K562 (cell line): ENCODE measurements at regions not wholly inside any gene's neighbourhood (a gene's known extent, or its start where the extent isn't known, plus 50 kb on each side); places are given as distances from the start of the nearest gene placed in this dataset.

Experiments used
- C11orf30 ChIP-seq: fragments of 450-650 bp; IDR thresholded peaks from 2 replicates; pipeline ENCODE4 v1.6.1; 2016; ENCODE audit warnings: low read depth, mild to moderate bottlenecking
- L3MBTL2 ChIP-seq: fragments of 450-650 bp; IDR thresholded peaks from 2 replicates; pipeline ENCODE4 v1.6.1; 2016; ENCODE audit warnings: mild to moderate bottlenecking, moderate library complexity
- MTF1 ChIP-seq: fragments of 250-450 bp; sonication (Bioruptor Pico); IDR thresholded peaks from 2 replicates; pipeline ENCODE4 v1.9.0; 2021; ENCODE audit warnings: moderate library complexity, mild to moderate bottlenecking, inconsistent platforms, borderline replicate concordance
- NELFE ChIP-seq: IDR thresholded peaks from 2 replicates; pipeline ENCODE4 v1.6.1; 2011; ENCODE audit warnings: mild to moderate bottlenecking; ENCODE audit not compliant: insufficient read depth, insufficient read length
- PRPF4 ChIP-seq: fragments of 200-400 bp; formaldehyde crosslinking; IDR thresholded peaks from one replicate; pipeline ENCODE4 v1.6.1; 2017; ENCODE audit warnings: low read length, low read depth, mild to moderate bottlenecking; ENCODE audit not compliant: insufficient read depth, poor library complexity, severe bottlenecking
- ZNF140 ChIP-seq: fragments of 250-450 bp; sonication (Bioruptor Pico); IDR thresholded peaks from 2 replicates; pipeline ENCODE4 v1.8.0; 2021; ENCODE audit warnings: moderate library complexity, mild to moderate bottlenecking, inconsistent platforms
- ZNF311 ChIP-seq: fragments of 250-450 bp; sonication (Bioruptor Pico); IDR thresholded peaks from 2 replicates; pipeline ENCODE4 v1.4.0; 2020; ENCODE audit warnings: mild to moderate bottlenecking, moderate library complexity
- ZNF445 ChIP-seq: fragments of 250-450 bp; sonication (Bioruptor Pico); IDR thresholded peaks from 2 replicates; pipeline ENCODE4 v1.4.0; 2020; ENCODE audit warnings: low read depth, mild to moderate bottlenecking, moderate library complexity
- ZNF561 ChIP-seq: fragments of 450-650 bp; formaldehyde crosslinking; conservative IDR thresholded peaks from 2 replicates; pipeline ENCODE4 v1.4.0; 2020; ENCODE audit warnings: mild to moderate bottlenecking, moderate library complexity
- TF ChIP-seq, protein P1 (sequence below): fragments of 450-650 bp; IDR thresholded peaks from 2 replicates; pipeline ENCODE4 v1.6.1; 2016; ENCODE audit warnings: mild to moderate bottlenecking, moderate library complexity
- TF ChIP-seq, protein P2 (sequence below): fragments of 450-650 bp; formaldehyde crosslinking; IDR thresholded peaks from 2 replicates; pipeline ENCODE4 v1.4.0; 2022; ENCODE audit warnings: missing genetic modification characterization
- TF ChIP-seq, protein P3 (sequence below): sonication (generic); formaldehyde crosslinking; IDR thresholded peaks from 2 replicates; pipeline ENCODE4 v1.8.1; 2023; ENCODE audit warnings: mild to moderate bottlenecking, missing genetic modification reagents
- TF ChIP-seq, protein P4 (sequence below): sonication (generic); formaldehyde crosslinking; IDR thresholded peaks from 2 replicates; pipeline ENCODE4 v1.8.0; 2022; ENCODE audit warnings: mild to moderate bottlenecking, missing genetic modification reagents, borderline replicate concordance

DNA sequence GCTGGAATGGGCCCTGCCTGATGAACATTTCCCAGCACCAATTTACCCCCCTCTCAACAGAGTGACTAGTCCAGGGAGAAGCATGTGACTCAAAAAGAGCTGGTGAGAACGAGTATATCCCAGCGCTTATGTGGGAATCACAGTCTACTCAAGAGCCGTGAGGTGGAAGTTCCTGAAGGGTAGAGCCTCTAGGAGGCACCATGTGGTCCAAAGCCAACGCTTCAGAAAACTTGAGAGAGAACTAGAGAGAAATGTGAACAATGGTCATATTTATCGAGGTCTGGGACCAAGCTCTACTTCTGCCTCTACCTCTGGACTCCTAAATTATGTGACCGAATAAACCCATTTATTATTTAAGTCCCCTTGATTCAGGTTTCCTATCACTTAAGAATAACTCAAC, 111.0 kb upstream of the RAP2B start (continued):
- TF ChIP-seq, protein P1, sequence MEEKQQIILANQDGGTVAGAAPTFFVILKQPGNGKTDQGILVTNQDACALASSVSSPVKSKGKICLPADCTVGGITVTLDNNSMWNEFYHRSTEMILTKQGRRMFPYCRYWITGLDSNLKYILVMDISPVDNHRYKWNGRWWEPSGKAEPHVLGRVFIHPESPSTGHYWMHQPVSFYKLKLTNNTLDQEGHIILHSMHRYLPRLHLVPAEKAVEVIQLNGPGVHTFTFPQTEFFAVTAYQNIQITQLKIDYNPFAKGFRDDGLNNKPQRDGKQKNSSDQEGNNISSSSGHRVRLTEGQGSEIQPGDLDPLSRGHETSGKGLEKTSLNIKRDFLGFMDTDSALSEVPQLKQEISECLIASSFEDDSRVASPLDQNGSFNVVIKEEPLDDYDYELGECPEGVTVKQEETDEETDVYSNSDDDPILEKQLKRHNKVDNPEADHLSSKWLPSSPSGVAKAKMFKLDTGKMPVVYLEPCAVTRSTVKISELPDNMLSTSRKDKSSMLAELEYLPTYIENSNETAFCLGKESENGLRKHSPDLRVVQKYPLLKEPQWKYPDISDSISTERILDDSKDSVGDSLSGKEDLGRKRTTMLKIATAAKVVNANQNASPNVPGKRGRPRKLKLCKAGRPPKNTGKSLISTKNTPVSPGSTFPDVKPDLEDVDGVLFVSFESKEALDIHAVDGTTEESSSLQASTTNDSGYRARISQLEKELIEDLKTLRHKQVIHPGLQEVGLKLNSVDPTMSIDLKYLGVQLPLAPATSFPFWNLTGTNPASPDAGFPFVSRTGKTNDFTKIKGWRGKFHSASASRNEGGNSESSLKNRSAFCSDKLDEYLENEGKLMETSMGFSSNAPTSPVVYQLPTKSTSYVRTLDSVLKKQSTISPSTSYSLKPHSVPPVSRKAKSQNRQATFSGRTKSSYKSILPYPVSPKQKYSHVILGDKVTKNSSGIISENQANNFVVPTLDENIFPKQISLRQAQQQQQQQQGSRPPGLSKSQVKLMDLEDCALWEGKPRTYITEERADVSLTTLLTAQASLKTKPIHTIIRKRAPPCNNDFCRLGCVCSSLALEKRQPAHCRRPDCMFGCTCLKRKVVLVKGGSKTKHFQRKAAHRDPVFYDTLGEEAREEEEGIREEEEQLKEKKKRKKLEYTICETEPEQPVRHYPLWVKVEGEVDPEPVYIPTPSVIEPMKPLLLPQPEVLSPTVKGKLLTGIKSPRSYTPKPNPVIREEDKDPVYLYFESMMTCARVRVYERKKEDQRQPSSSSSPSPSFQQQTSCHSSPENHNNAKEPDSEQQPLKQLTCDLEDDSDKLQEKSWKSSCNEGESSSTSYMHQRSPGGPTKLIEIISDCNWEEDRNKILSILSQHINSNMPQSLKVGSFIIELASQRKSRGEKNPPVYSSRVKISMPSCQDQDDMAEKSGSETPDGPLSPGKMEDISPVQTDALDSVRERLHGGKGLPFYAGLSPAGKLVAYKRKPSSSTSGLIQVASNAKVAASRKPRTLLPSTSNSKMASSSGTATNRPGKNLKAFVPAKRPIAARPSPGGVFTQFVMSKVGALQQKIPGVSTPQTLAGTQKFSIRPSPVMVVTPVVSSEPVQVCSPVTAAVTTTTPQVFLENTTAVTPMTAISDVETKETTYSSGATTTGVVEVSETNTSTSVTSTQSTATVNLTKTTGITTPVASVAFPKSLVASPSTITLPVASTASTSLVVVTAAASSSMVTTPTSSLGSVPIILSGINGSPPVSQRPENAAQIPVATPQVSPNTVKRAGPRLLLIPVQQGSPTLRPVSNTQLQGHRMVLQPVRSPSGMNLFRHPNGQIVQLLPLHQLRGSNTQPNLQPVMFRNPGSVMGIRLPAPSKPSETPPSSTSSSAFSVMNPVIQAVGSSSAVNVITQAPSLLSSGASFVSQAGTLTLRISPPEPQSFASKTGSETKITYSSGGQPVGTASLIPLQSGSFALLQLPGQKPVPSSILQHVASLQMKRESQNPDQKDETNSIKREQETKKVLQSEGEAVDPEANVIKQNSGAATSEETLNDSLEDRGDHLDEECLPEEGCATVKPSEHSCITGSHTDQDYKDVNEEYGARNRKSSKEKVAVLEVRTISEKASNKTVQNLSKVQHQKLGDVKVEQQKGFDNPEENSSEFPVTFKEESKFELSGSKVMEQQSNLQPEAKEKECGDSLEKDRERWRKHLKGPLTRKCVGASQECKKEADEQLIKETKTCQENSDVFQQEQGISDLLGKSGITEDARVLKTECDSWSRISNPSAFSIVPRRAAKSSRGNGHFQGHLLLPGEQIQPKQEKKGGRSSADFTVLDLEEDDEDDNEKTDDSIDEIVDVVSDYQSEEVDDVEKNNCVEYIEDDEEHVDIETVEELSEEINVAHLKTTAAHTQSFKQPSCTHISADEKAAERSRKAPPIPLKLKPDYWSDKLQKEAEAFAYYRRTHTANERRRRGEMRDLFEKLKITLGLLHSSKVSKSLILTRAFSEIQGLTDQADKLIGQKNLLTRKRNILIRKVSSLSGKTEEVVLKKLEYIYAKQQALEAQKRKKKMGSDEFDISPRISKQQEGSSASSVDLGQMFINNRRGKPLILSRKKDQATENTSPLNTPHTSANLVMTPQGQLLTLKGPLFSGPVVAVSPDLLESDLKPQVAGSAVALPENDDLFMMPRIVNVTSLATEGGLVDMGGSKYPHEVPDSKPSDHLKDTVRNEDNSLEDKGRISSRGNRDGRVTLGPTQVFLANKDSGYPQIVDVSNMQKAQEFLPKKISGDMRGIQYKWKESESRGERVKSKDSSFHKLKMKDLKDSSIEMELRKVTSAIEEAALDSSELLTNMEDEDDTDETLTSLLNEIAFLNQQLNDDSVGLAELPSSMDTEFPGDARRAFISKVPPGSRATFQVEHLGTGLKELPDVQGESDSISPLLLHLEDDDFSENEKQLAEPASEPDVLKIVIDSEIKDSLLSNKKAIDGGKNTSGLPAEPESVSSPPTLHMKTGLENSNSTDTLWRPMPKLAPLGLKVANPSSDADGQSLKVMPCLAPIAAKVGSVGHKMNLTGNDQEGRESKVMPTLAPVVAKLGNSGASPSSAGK, result 0 out of 2 replicates have a peak, but pooled peaks have one; percentile 41
- TF ChIP-seq ZNF445 (CRISPR knock-in tag) (no peak), C11orf30 (no peak), ZNF311 (0 out of 2 replicates have a peak, but pooled peaks have one; percentile 10), PRPF4 (no peak), ZNF561 (CRISPR knock-in tag) (no peak), L3MBTL2 (0 out of 2 replicates have a peak, but pooled peaks have one; percentile 22), NELFE (no peak), ZNF140 (CRISPR knock-in tag) (no peak), MTF1 (CRISPR knock-in tag) (no peak)
- TF ChIP-seq, protein P2, sequence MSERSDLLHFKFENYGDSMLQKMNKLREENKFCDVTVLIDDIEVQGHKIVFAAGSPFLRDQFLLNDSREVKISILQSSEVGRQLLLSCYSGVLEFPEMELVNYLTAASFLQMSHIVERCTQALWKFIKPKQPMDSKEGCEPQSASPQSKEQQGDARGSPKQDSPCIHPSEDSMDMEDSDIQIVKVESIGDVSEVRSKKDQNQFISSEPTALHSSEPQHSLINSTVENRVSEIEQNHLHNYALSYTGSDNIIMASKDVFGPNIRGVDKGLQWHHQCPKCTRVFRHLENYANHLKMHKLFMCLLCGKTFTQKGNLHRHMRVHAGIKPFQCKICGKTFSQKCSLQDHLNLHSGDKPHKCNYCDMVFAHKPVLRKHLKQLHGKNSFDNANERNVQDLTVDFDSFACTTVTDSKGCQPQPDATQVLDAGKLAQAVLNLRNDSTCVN (CRISPR knock-in tag), result no peak
- TF ChIP-seq, protein P3, sequence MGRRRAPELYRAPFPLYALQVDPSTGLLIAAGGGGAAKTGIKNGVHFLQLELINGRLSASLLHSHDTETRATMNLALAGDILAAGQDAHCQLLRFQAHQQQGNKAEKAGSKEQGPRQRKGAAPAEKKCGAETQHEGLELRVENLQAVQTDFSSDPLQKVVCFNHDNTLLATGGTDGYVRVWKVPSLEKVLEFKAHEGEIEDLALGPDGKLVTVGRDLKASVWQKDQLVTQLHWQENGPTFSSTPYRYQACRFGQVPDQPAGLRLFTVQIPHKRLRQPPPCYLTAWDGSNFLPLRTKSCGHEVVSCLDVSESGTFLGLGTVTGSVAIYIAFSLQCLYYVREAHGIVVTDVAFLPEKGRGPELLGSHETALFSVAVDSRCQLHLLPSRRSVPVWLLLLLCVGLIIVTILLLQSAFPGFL (CRISPR knock-in tag), result no peak
- TF ChIP-seq, protein P4, sequence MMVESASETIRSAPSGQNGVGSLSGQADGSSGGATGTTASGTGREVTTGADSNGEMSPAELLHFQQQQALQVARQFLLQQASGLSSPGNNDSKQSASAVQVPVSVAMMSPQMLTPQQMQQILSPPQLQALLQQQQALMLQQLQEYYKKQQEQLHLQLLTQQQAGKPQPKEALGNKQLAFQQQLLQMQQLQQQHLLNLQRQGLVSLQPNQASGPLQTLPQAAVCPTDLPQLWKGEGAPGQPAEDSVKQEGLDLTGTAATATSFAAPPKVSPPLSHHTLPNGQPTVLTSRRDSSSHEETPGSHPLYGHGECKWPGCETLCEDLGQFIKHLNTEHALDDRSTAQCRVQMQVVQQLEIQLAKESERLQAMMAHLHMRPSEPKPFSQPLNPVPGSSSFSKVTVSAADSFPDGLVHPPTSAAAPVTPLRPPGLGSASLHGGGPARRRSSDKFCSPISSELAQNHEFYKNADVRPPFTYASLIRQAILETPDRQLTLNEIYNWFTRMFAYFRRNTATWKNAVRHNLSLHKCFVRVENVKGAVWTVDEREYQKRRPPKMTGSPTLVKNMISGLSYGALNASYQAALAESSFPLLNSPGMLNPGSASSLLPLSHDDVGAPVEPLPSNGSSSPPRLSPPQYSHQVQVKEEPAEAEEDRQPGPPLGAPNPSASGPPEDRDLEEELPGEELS, result 0 out of 2 replicates have a peak, but pooled peaks have one; percentile 37
